Germinal center (tissue), 1 donor: ENCODE measurements at regions not wholly inside any gene's neighbourhood (a gene's known extent, or its start where the extent isn't known, plus 50 kb on each side); places are given as distances from the start of the nearest gene placed in this dataset.

Experiments used
- DNase-seq: peaks from one replicate; pipeline ENCODE4 v3.0.0; 2012; ENCODE audit warnings: mixed read lengths, low spot score

- DNase-seq = no peak
These were observed 92.0 kb upstream of the PRMT6 start for GRCh38 chr1:106964495-106964894.

DNA sequence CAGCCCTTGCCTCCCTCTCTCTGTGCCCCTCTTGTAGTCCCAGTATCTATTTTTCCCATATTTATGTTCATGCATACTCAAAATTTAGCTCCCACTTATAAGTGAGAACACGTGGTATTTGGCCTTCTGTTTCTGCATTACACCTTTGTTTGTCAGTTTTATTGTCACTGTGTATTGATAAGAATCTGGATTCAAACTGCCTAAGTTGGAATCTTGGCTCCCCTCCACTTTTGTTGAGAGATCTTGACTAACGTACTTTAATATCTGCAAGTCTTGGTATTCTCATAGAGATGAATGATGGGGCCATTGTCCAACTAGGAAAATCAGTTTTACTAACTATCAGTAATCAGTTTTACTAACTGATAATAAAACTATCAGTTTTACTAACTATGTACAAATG is 87.8 kb upstream of the PRMT6 start:
- DNase-seq = no peak

- DNase-seq = no peak
These were observed 86.7 kb upstream of the PRMT6 start for GRCh38 chr1:106969731-106970130.

- no peak for DNase-seq
These were observed 84.4 kb upstream of the PRMT6 start for GRCh38 chr1:106972074-106972473.

DNA sequence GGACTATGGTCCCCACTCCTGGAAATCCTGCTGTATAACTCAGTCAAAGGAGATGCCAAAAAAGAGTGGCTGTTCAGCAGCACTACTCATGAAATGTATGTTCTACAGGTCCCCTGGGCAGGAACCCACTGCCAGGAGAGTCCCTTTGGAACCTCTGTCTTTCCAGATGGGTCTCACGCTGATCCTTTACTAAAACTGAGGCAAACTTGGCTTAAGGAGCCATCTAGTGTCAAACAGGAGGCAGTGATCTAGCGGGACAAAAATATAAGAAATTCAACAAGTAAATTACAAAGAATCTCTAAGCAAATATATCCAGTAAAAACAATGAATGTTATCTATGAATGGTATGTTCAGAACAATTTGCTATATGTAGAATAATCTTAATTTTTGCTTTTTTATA is 80.5 kb upstream of the PRMT6 start:
- no peak for DNase-seq

DNA sequence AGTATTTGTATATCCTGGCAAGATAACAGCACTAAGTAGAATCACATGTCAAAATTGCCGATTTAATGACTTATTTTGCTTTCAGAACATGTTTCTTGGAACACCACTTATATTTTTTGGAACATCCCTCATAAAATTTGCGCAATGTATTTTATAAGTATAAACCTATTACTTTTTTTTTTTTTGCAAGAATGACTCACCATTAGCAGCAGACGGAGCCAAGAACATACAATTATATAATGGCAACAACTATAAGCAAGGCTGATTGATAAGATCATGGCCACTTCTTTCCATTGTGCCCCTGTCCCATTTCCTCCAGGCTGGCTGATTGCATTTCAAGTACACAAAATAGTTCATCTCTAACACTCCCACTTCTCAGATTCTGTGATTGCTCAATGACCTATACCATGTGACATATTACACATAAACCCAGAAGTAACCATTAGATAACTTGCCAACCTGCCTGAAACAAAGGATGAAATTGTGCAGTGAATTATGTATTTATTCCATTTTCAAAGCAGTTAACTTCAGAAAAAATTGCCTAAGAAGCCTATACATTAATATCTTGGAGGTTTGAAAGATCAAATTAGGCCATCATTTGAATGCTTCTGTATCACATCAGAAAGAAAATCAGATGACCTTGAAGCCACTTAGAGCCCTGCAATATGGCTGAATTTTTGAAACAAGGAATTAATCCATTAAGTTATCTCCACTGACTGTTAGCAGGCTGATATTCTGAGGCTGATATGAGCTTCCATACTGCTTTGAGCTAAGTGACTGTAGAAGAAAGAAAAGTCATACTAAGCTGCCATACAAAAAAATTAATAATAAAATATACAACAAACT is 77.8 kb upstream of the PRMT6 start:
- no peak for DNase-seq

DNA sequence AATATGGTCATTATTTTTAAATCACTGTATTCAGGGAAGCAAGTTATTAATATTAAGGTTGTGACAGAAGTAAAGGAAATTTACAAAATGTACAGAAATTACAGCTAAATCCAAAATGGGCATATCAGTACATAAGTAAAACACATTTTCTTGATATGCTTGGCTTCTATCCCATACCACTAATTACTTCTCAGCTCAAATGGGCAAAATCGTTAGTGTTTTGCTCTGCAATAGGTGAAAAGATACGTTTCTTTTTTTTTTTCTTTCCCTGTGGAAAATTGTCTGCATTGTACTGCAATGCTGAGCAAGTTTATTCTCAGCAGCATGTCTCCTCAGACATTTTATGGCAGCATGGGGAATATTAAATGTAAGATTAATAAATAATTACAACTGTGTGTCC is 77.1 kb upstream of the PRMT6 start:
- DNase-seq = no peak

- no peak for DNase-seq
These were observed 76.4 kb upstream of the PRMT6 start for GRCh38 chr1:106980121-106980520.

GRCh38 chr1:106984801-106985200 is 71.7 kb upstream of the PRMT6 start:
- no peak for DNase-seq

GRCh38 chr1:106986603-106987002 is 69.9 kb upstream of the PRMT6 start:
- DNase-seq = no peak

DNA sequence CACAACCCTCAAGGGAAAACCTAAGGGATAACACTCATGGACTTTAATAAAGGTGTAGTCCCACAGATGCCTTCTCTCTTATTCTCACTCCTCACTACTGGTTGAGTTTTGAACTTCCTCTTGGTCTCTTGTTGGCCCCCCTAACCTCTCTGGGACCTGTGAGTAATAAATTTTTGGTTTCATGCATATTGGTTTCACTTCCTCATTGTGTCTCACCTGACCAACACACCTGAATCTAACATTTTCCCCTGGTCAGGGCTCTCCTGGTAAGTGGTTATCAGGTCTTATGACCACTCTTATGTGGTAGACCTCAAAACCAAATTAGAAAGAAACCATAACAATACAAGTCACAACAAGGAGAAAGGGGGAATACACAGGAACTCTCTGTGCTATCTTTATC is 60.5 kb upstream of the PRMT6 start:
- DNase-seq = no peak

DNA sequence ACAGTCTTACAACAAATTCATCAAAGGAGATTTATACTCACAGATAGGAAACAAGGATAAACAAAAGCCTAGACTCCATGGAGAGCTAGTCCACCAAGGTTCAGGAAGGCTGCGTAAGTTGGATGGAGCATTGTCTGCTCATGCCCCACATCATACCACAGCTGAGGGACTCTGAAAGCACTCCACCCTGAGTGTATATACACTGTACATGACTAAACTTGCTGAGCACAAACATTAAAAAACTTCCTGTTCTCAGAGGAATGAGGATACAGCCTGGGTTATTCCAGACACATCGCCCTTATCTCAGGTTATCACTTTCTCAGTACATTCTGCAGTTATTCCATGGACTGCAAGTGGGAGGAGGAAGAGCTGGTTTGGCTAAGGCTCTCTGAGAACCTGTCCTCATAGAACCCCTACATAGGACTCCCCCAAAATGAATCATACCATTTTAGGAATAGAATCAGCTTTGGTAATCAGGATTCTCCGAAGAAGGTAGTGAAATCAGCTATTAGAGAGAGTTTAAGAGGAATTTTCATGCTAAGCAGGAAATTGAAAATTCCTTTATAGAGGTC is 58.0 kb upstream of the PRMT6 start:
- DNase-seq = no peak

GRCh38 chr1:107000902-107001301 is 55.6 kb upstream of the PRMT6 start:
- no peak for DNase-seq

- DNase-seq = no peak
These were observed 52.5 kb upstream of the PRMT6 start for GRCh38 chr1:107003972-107004371.

- no peak for DNase-seq
These were observed 52.1 kb upstream of the PRMT6 start for GRCh38 chr1:107004421-107004820.
